Choroid plexus epithelial cell (primary cell): ENCODE measurements at regions not wholly inside any gene's neighbourhood (a gene's known extent, or its start where the extent isn't known, plus 50 kb on each side); places are given as distances from the start of the nearest gene placed in this dataset.
"Not testable (repeated sequence)": the region's sequence is repeated elsewhere in the genome, so short reads cannot be mapped to it uniquely, and the experiment has no call there.

Source experiments
- DNase-seq: peaks from one replicate; pipeline ENCODE4 v3.0.0-alpha.2; 2010; ENCODE audit warnings: low read depth
- H3K4me3 ChIP-seq: 2 replicates; pipeline ENCODE4 v1.5.1; 2011; ENCODE audit warnings: low read depth, mild to moderate bottlenecking, control low read depth, low read length, moderate library complexity
- CTCF ChIP-seq: conservative IDR thresholded peaks from 2 replicates; pipeline ENCODE4 v1.5.1; 2011; ENCODE audit warnings: low read depth, mild to moderate bottlenecking, control low read depth, inconsistent platforms, low read length, moderate library complexity

- no peak overlapping the region for H3K4me3 ChIP-seq
- DNase-seq = no peak
- no peak for TF ChIP-seq CTCF
Observed at GRCh38 chr3:73150369-73151130, 89.1 kb downstream of the EBLN2 start.

- not testable (repeated sequence) for H3K4me3 ChIP-seq, DNase-seq
Observed at GRCh38 chr3:73152571-73152970, 91.1 kb downstream of the EBLN2 start.

GRCh38 chr3:73153057-73153456 lies 91.6 kb downstream of the EBLN2 start:
- not testable (repeated sequence) for DNase-seq, H3K4me3 ChIP-seq

- DNase-seq, H3K4me3 ChIP-seq: not testable (repeated sequence)
Observed at GRCh38 chr3:73154261-73154660, 92.8 kb downstream of the EBLN2 start.

GRCh38 chr3:73155441-73155840 lies 94.0 kb downstream of the EBLN2 start:
- DNase-seq, H3K4me3 ChIP-seq: not testable (repeated sequence)

GRCh38 chr3:73164622-73165021 lies 103.2 kb downstream of the EBLN2 start:
- no peak for DNase-seq
- no peak for TF ChIP-seq CTCF
- H3K4me3 ChIP-seq = no peak overlapping the region

- no peak for TF ChIP-seq CTCF
- H3K4me3 ChIP-seq = no peak overlapping the region
- DNase-seq = no peak
Observed at GRCh38 chr3:73175698-73176097, 114.2 kb downstream of the EBLN2 start.

- no peak overlapping the region for H3K4me3 ChIP-seq
- DNase-seq = no peak
- TF ChIP-seq CTCF = no peak
Observed at GRCh38 chr3:73176941-73177340, 115.5 kb downstream of the EBLN2 start.

- H3K4me3 ChIP-seq = no peak overlapping the region
- no peak for TF ChIP-seq CTCF
- no peak for DNase-seq
Observed at GRCh38 chr3:73177827-73178226, 116.4 kb downstream of the EBLN2 start.
